Small intestine (tissue), 7 donors: ENCODE measurements at regions not wholly inside any gene's neighbourhood (a gene's known extent, or its start where the extent isn't known, plus 50 kb on each side); places are given as distances from the start of the nearest gene placed in this dataset.

Experiments
- DNase-seq, 2 donors: peaks; one replicate each; pipeline versions ENCODE4 v3.0.0 to v3.0.0-alpha.2; 2013
- FAIRE-seq: peaks from 2 replicates; lab custom pipeline; 2012; peaks lifted over from hg19 to GRCh38; lab: Jason Lieb, UNC
- H3K27ac ChIP-seq, 3 donors: one replicate each; pipeline ENCODE4 v1.5.1; 2013; ENCODE audit warnings: low read length in 2 of 3, mild to moderate bottlenecking in 2 of 3, control low read depth in 1 of 3, inconsistent platforms in 1 of 3, low read depth in 1 of 3, moderate library complexity in 1 of 3
- H3K27me3 ChIP-seq, 3 donors: one replicate each; pipeline ENCODE4 v1.6.1; 2013; ENCODE audit warnings: low read length in 3 of 3, inconsistent platforms in 1 of 3; ENCODE audit not compliant: control insufficient read depth in 3 of 3, insufficient read depth in 3 of 3
- H3K36me3 ChIP-seq, 3 donors: one replicate each; pipeline ENCODE4 v1.6.1; 2013; ENCODE audit warnings: low read length in 3 of 3, inconsistent platforms in 1 of 3, low read depth in 1 of 3, mild to moderate bottlenecking in 1 of 3, moderate library complexity in 1 of 3; ENCODE audit not compliant: control insufficient read depth in 3 of 3, insufficient read depth in 2 of 3
- H3K4me1 ChIP-seq, 3 donors: one replicate each; pipeline ENCODE4 v1.6.1; 2013; ENCODE audit warnings: low read length in 2 of 3, inconsistent platforms in 1 of 3, low read depth in 1 of 3, mild to moderate bottlenecking in 1 of 3, moderate library complexity in 1 of 3; ENCODE audit not compliant: control insufficient read depth in 3 of 3, insufficient read depth in 2 of 3
- H3K4me3 ChIP-seq, 3 donors: one replicate each; pipeline ENCODE4 v1.5.1; 2013; ENCODE audit warnings: low read length in 3 of 3, control low read depth in 1 of 3, inconsistent platforms in 1 of 3, low read depth in 1 of 3, mild to moderate bottlenecking in 1 of 3, moderate library complexity in 1 of 3
- H3K9me3 ChIP-seq, 2 donors: one replicate each; pipeline ENCODE4 v1.6.1; 2013; ENCODE audit warnings: low read depth in 1 of 2, low read length in 1 of 2; ENCODE audit not compliant: control insufficient read depth in 2 of 2, insufficient read depth in 1 of 2
- WGBS, 3 donors: extraction: QIAGEN DNeasy Blood & Tissue Kit; methylation state at CpG; one replicate each; pipeline ENCODE4 v1.1.7; 2013; 5-methylcytosine and 5-hydroxymethylcytosine counted together
- donor health status: healthy with polysubstance abuse.
- donor health status: control.
- donor health status: control.
- donor health status: Bipolar disorder and iron deficiency.
- donor health status: healthy.

GRCh38 chr15:81567924-81568323, 193.9 kb upstream of the TMC3 start:
- DNase-seq (no peak), FAIRE-seq (no peak)
- Histone ChIP-seq H3K36me3 (no peaks in the 10 kb centered on the region), H3K4me3 (no peak overlapping the region), H3K9me3 (no peaks in the 10 kb centered on the region), H3K27ac (no peak overlapping the region), H3K27me3 (no peaks in the 10 kb centered on the region), H3K4me1 (no peaks in the 10 kb centered on the region)
- WGBS, 3 donors: 64 to 80% (median 70%) methylated on average over 4 of the region's 4 CpGs

GRCh38 chr15:81562986-81563385, 189.0 kb upstream of the TMC3 start:
- H3K27me3 ChIP-seq: no peaks in the 10 kb centered on the region
- FAIRE-seq (no peak), DNase-seq (no peak)
- no peaks in the 10 kb centered on the region for H3K36me3 ChIP-seq
- no peaks in the 10 kb centered on the region for H3K4me1 ChIP-seq
- WGBS, 3 donors: 55 to 86% (median 76%) methylated on average over 2 of the region's 2 CpGs
- no peak overlapping the region for H3K27ac ChIP-seq
- no peaks in the 10 kb centered on the region for H3K9me3 ChIP-seq
- no peak overlapping the region for H3K4me3 ChIP-seq

- no peaks in the 10 kb centered on the region for H3K4me1 ChIP-seq
- 76 to 87% (median 76%) methylated on average over 1 of the region's 1 CpG for WGBS, 3 donors
- no peaks in the 10 kb centered on the region for H3K36me3 ChIP-seq
- no peak overlapping the region for H3K27ac ChIP-seq
- FAIRE-seq (no peak), DNase-seq (no peak)
- H3K4me3 ChIP-seq: no peak overlapping the region
- H3K9me3 ChIP-seq: no peaks in the 10 kb centered on the region
- no peaks in the 10 kb centered on the region for H3K27me3 ChIP-seq
These were observed 186.4 kb upstream of the TMC3 start for GRCh38 chr15:81560405-81560804.

- Histone ChIP-seq H3K27me3 (no peaks in the 10 kb centered on the region), H3K27ac (no peak overlapping the region), H3K36me3 (no peaks in the 10 kb centered on the region), H3K4me3 (no peak overlapping the region), H3K9me3 (no peaks in the 10 kb centered on the region), H3K4me1 (no peaks in the 10 kb centered on the region)
- DNase-seq (no peak), FAIRE-seq (no peak)
- 60 to 79% (median 62%) methylated on average over 2 of the region's 2 CpGs for WGBS, 3 donors
These were observed 184.0 kb upstream of the TMC3 start for GRCh38 chr15:81558056-81558455.

GRCh38 chr15:81555346-81555745, 181.3 kb upstream of the TMC3 start:
- no peaks in the 10 kb centered on the region for H3K9me3 ChIP-seq
- no peaks in the 10 kb centered on the region for H3K36me3 ChIP-seq
- H3K4me1 ChIP-seq: no peaks in the 10 kb centered on the region
- H3K27ac ChIP-seq: no peak overlapping the region
- H3K4me3 ChIP-seq: no peak overlapping the region
- 89 to 96% (median 91%) methylated on average over 4 of the region's 4 CpGs for WGBS, 3 donors
- FAIRE-seq (no peak), DNase-seq (no peak)
- no peaks in the 10 kb centered on the region for H3K27me3 ChIP-seq

- Histone ChIP-seq H3K27ac (no peak overlapping the region), H3K9me3 (no peaks in the 10 kb centered on the region), H3K36me3 (no peaks in the 10 kb centered on the region), H3K4me1 (no peaks in the 10 kb centered on the region), H3K27me3 (no peaks in the 10 kb centered on the region), H3K4me3 (no peak overlapping the region)
- WGBS, 3 donors: 73 to 82% (median 79%) methylated on average over 7 of the region's 7 CpGs
- DNase-seq (no peak), FAIRE-seq (no peak)
These were observed 174.5 kb upstream of the TMC3 start for GRCh38 chr15:81548365-81549130.

GRCh38 chr15:81547521-81548132, 173.6 kb upstream of the TMC3 start:
- H3K4me1 ChIP-seq: no peaks in the 10 kb centered on the region
- no peak overlapping the region for H3K27ac ChIP-seq
- no peaks in the 10 kb centered on the region for H3K27me3 ChIP-seq
- FAIRE-seq (no peak), DNase-seq (no peak)
- 88 to 97% (median 88%) methylated on average over 2 of the region's 2 CpGs for WGBS, 3 donors
- H3K4me3 ChIP-seq: no peak overlapping the region
- no peaks in the 10 kb centered on the region for H3K36me3 ChIP-seq
- H3K9me3 ChIP-seq: no peaks in the 10 kb centered on the region

- Histone ChIP-seq H3K9me3 (no peaks in the 10 kb centered on the region), H3K36me3 (no peaks in the 10 kb centered on the region), H3K27me3 (no peaks in the 10 kb centered on the region), H3K4me1 (no peaks in the 10 kb centered on the region), H3K27ac (no peak overlapping the region), H3K4me3 (no peak overlapping the region)
- FAIRE-seq: no peak
- no peak for DNase-seq
- 71 to 83% (median 79%) methylated on average over 2 of the region's 2 CpGs for WGBS, 3 donors
These were observed 170.4 kb upstream of the TMC3 start for GRCh38 chr15:81544385-81544784.
